ENCODE measurements at regions not wholly inside any gene's neighbourhood (a gene's known extent, or its start where the extent isn't known, plus 50 kb on each side); places are given as distances from the start of the nearest gene placed in this dataset.
A peak's percentile ranks its signal among the peaks of the same experiment; 100 is the strongest.

DNA sequence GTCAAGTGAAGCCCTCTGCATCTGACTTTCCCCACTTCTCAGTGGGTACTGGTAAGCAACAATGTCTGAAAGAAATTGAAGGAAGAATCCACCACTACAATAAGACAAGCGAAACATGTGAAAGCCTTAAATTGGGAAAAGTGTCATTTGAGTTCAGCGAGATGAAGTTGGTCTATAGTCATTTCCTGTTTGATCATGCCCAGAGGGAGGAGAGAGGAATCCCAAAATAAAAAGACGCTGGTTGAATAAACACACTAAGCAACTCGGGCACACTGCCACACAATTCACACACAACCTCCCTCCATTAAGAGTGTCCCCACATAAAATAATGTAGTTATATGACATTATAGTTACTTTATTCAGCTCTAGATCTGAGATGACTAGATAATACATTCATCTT lies 166.1 kb downstream of the CBLN2 start:
- Histone ChIP-seq H3K4me3 (no peak overlapping the region), H3K9me3 (no peaks in the 10 kb centered on the region), H3K27me3 (peaks cover 0 to 4% of the 10 kb centered on the region in 2 donors), H3K4me1 (no peaks in the 10 kb centered on the region), H3K27ac (no peak overlapping the region), H3K36me3 (no peaks in the 10 kb centered on the region)
- TF ChIP-seq, protein P1, sequence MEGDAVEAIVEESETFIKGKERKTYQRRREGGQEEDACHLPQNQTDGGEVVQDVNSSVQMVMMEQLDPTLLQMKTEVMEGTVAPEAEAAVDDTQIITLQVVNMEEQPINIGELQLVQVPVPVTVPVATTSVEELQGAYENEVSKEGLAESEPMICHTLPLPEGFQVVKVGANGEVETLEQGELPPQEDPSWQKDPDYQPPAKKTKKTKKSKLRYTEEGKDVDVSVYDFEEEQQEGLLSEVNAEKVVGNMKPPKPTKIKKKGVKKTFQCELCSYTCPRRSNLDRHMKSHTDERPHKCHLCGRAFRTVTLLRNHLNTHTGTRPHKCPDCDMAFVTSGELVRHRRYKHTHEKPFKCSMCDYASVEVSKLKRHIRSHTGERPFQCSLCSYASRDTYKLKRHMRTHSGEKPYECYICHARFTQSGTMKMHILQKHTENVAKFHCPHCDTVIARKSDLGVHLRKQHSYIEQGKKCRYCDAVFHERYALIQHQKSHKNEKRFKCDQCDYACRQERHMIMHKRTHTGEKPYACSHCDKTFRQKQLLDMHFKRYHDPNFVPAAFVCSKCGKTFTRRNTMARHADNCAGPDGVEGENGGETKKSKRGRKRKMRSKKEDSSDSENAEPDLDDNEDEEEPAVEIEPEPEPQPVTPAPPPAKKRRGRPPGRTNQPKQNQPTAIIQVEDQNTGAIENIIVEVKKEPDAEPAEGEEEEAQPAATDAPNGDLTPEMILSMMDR (IDR thresholded peaks at IDR 0.05), result no peak
- no peak for TF ChIP-seq POLR2A (IDR thresholded peaks at IDR 0.05)
- 39% methylated on average over 4 of the region's 4 CpGs for WGBS (ENCODE audit: insufficient coverage, low coverage, low lambda C conversion rate, missing lambda C conversion rate)
- intact Hi-C loops (cut with DNase I), result no loop called here
- DNase-seq (no peak), ATAC-seq (no peak)

DNA sequence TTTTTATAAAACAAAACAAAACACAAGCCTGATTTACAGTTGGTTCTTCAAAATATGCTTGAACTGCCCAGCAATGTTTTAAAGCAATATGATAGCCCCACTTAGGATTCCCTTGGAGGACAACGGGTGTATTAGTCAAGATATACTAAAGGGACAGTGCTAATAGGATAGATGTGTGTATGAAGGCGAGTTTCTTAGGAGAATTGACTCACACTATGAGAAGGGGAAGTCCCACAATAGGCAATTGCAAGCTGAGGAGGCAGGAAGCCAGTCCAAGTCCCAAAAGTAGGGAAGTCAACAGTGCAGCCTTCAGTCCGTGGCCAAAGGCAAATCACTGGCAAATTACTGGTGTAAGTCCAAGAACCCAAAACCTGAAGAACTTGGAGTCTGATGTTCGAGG lies 167.9 kb downstream of the CBLN2 start:
- intact Hi-C loops (cut with DNase I), result no loop called here
- TF ChIP-seq, protein P1 (IDR thresholded peaks at IDR 0.05), result no peak
- no peak for TF ChIP-seq POLR2A (IDR thresholded peaks at IDR 0.05)
- no peak overlapping the region for H3K4me3 ChIP-seq
- no peak overlapping the region for H3K27ac ChIP-seq
- H3K4me1 ChIP-seq, result no peaks in the 10 kb centered on the region
- H3K36me3 ChIP-seq, result no peaks in the 10 kb centered on the region
- WGBS (ENCODE audit: insufficient coverage, low coverage, low lambda C conversion rate, missing lambda C conversion rate), result 27% methylated on average over 3 of the region's 4 CpGs
- peaks cover 0 to 4% of the 10 kb centered on the region in 2 donors for H3K27me3 ChIP-seq
- DNase-seq (no peak), ATAC-seq (no peak)
- H3K9me3 ChIP-seq, result no peaks in the 10 kb centered on the region

- H3K4me1 ChIP-seq, result no peaks in the 10 kb centered on the region
- WGBS (ENCODE audit: insufficient coverage, low coverage, low lambda C conversion rate, missing lambda C conversion rate), result 67% methylated on average over 3 of the region's 5 CpGs
- H3K36me3 ChIP-seq, result no peaks in the 10 kb centered on the region
- ATAC-seq, result peak in 1 of 4 donors; percentile 24
- intact Hi-C loops (cut with DNase I), result no loop called here
- DNase-seq, result no peak
- H3K4me3 ChIP-seq, result no peak overlapping the region
- H3K27me3 ChIP-seq, result peaks cover 0 to 4% of the 10 kb centered on the region in 2 donors
- TF ChIP-seq POLR2A (IDR thresholded peaks at IDR 0.05), result no peak
- TF ChIP-seq, protein P1 (IDR thresholded peaks at IDR 0.05), result no peak
- H3K27ac ChIP-seq, result no peak overlapping the region
- no peaks in the 10 kb centered on the region for H3K9me3 ChIP-seq
Observed at GRCh38 chr18:72375618-72376017, 168.5 kb downstream of the CBLN2 start.

DNA sequence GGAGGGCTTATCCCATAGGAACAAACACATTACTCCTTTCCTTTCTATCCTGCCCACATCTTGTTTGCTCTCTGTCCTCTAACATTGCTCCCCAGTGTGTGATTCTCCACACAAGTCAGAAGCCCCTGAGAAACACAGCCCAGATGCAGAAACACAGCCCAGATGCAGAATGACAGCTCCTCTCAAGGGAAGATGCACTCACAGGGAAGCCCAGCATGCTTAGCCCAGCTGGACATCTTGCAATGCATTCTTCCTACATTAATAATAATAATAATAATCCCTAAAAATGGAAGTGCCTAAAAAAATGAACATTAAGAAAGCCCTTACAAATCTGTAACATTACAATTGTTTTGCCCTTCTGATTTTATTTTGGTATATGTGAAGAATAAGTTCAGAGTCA lies 172.1 kb downstream of the CBLN2 start:
- no peak for ATAC-seq
- TF ChIP-seq, protein P1 (IDR thresholded peaks at IDR 0.05), result no peak
- TF ChIP-seq POLR2A (IDR thresholded peaks at IDR 0.05), result no peak

DNA sequence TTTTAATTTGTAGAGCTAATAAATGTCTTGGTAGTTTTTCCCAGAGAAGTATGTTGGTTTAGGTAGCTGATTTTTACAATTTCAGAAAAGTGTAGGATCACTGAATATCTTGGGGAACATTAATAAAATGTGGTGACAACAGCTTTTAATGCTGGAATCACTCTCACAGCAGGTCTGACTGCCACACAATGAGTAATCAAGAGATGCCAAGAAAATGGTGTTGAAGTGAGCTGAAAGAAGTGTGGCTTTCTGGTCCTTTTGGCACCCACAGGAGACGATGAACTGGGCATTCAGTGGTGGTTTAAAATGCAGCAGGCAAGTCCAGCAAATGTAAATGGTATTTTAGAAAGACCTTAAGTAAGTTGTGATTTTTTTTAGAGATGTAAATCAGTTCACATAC lies 175.8 kb downstream of the CBLN2 start:
- no peaks in the 10 kb centered on the region for H3K4me1 ChIP-seq
- no peaks in the 10 kb centered on the region for H3K9me3 ChIP-seq
- no peak overlapping the region for H3K4me3 ChIP-seq
- no peak overlapping the region for H3K27ac ChIP-seq
- no peak for TF ChIP-seq POLR2A (IDR thresholded peaks at IDR 0.05)
- TF ChIP-seq, protein P1 (IDR thresholded peaks at IDR 0.05), result no peak
- no peaks in the 10 kb centered on the region for H3K27me3 ChIP-seq
- H3K36me3 ChIP-seq, result no peaks in the 10 kb centered on the region
- WGBS (ENCODE audit: insufficient coverage, low coverage, low lambda C conversion rate, missing lambda C conversion rate), result 33% methylated on average over 1 of the region's 1 CpG
- intact Hi-C loops (cut with DNase I), result no loop called here
- ATAC-seq (no peak), DNase-seq (no peak)

More for the DNA sequence above, 172.1 kb downstream of the CBLN2 start:
- Histone ChIP-seq H3K27ac (no peak overlapping the region), H3K36me3 (no peaks in the 10 kb centered on the region), H3K27me3 (peaks cover 0 to 2% of the 10 kb centered on the region in 2 donors), H3K4me3 (no peak overlapping the region), H3K9me3 (no peaks in the 10 kb centered on the region), H3K4me1 (no peaks in the 10 kb centered on the region)
- DNase-seq, result no peak
- intact Hi-C loops (cut with DNase I), result no loop called here

All from right lobe of liver (tissue), 6 donors.